ENCODE measurements at regions not wholly inside any gene's neighbourhood (a gene's known extent, or its start where the extent isn't known, plus 50 kb on each side); places are given as distances from the start of the nearest gene placed in this dataset.
A peak's percentile ranks its signal among the peaks of the same experiment; 100 is the strongest.

DNA sequence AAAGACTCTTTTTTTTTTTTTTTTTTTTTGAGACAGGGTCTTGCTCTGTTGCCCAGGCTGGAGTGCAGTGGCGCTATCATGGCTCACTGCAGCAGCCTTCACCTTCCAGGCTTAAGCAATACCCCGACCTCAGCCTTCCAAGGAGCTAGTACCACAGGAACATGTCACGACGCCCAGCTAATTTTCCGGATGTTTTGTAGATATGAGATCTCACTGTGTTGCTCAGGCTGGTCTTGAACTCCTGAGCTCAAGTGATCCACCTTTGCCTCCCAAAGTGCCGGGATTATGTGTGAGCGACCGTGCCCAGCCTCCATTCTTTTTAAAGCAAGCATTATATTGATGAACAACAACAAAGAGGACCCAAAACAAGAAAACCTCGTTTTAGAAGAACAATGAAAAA lies 307.1 kb upstream of the ID2 start:
- 92% methylated on average over 9 of the region's 9 CpGs for WGBS
- no peak for TF ChIP-seq POLR2AphosphoS5 (IDR thresholded peaks at IDR 0.05)
- TF ChIP-seq EP300 (IDR thresholded peaks at IDR 0.05), result no peak
- no peak for TF ChIP-seq CTCF (IDR thresholded peaks at IDR 0.05)
- TF ChIP-seq POLR2A (IDR thresholded peaks at IDR 0.05; ENCODE audit: low read depth), result no peak
- no peaks in the 10 kb centered on the region for H3K36me3 ChIP-seq
- intact Hi-C loops (cut with DNase I), result no loop called here
- peaks cover 0 to 5% (median 0%) of the 10 kb centered on the region in 4 donors for H3K4me1 ChIP-seq
- no peak overlapping the region for H3K27ac ChIP-seq (replicated peaks in 1 of 4)
- DNase-seq (ENCODE audit: extremely low spot score), result peak; percentile 55
- H3K4me3 ChIP-seq, result no peak overlapping the region
- H3K9me3 ChIP-seq, result no peaks in the 10 kb centered on the region
- no peaks in the 10 kb centered on the region for H3K27me3 ChIP-seq

- no peak for TF ChIP-seq POLR2A (IDR thresholded peaks at IDR 0.05; ENCODE audit: low read depth)
- TF ChIP-seq EP300 (IDR thresholded peaks at IDR 0.05), result no peak
- no peak for TF ChIP-seq POLR2AphosphoS5 (IDR thresholded peaks at IDR 0.05)
- TF ChIP-seq CTCF (IDR thresholded peaks at IDR 0.05), result no peak
Observed at GRCh38 chr2:8376603-8377410, 305.0 kb upstream of the ID2 start.

GRCh38 chr2:8378016-8378810 lies 303.6 kb upstream of the ID2 start:
- no peaks in the 10 kb centered on the region for H3K36me3 ChIP-seq
- 87% methylated on average over 9 of the region's 9 CpGs for WGBS
- H3K27ac ChIP-seq (replicated peaks in 1 of 4), result no peak overlapping the region
- DNase-seq (ENCODE audit: extremely low spot score), result peak; percentile 68
- peaks cover 0 to 7% (median 2%) of the 10 kb centered on the region in 4 donors for H3K4me1 ChIP-seq
- intact Hi-C loops (cut with DNase I), result no loop called here
- H3K4me3 ChIP-seq, result no peak overlapping the region
- no peaks in the 10 kb centered on the region for H3K27me3 ChIP-seq
- no peaks in the 10 kb centered on the region for H3K9me3 ChIP-seq
- TF ChIP-seq CTCF (IDR thresholded peaks at IDR 0.05) (no peak), POLR2A (IDR thresholded peaks at IDR 0.05; ENCODE audit: low read depth) (no peak), EP300 (IDR thresholded peaks at IDR 0.05) (no peak), POLR2AphosphoS5 (IDR thresholded peaks at IDR 0.05) (no peak)

More at GRCh38 chr2:8376603-8377410, 305.0 kb upstream of the ID2 start:
- Histone ChIP-seq H3K36me3 (no peaks in the 10 kb centered on the region), H3K27me3 (no peaks in the 10 kb centered on the region), H3K27ac (replicated peaks in 1 of 4) (no peak overlapping the region), H3K4me1 (peaks cover 0 to 7% (median 2%) of the 10 kb centered on the region in 4 donors), H3K4me3 (no peak overlapping the region), H3K9me3 (no peaks in the 10 kb centered on the region)
- DNase-seq (ENCODE audit: extremely low spot score), result peak; percentile 62
- 94% methylated on average over 11 of the region's 11 CpGs for WGBS
- intact Hi-C loops (cut with DNase I), result no loop called here

DNA sequence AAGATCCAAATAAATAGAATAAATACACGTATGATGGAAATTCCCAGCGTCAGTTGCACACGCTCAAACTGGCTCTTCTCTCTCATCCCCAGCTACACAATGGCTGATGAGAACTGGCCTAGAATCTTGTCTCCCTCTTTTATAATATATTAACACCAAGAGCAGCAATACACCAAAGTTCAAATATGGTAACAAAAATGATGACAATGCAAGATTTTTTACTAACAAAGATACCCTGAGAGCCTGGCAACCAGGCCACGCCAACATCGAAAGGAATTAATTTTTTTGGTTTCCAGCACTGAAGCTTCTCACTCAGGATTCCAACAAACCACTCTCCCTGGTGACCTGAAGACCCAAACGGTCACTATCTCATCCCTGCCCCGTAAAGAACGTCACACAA lies 302.7 kb upstream of the ID2 start:
- no peak overlapping the region for H3K4me3 ChIP-seq
- no peak overlapping the region for H3K27ac ChIP-seq (replicated peaks in 1 of 4)
- intact Hi-C loops (cut with DNase I), result no loop called here
- no peaks in the 10 kb centered on the region for H3K9me3 ChIP-seq
- H3K36me3 ChIP-seq, result no peaks in the 10 kb centered on the region
- peaks cover 0 to 7% (median 2%) of the 10 kb centered on the region in 4 donors for H3K4me1 ChIP-seq
- TF ChIP-seq EP300 (IDR thresholded peaks at IDR 0.05) (no peak), POLR2AphosphoS5 (IDR thresholded peaks at IDR 0.05) (no peak), POLR2A (IDR thresholded peaks at IDR 0.05; ENCODE audit: low read depth) (no peak)
- no peaks in the 10 kb centered on the region for H3K27me3 ChIP-seq
- WGBS, result 86% methylated on average over 8 of the region's 8 CpGs
- DNase-seq (ENCODE audit: extremely low spot score), result no peak

GRCh38 chr2:8379549-8379948 lies 302.3 kb upstream of the ID2 start:
- intact Hi-C loops (cut with DNase I), result no loop called here
- WGBS, result 83% methylated on average over 4 of the region's 4 CpGs
- Histone ChIP-seq H3K27me3 (no peaks in the 10 kb centered on the region), H3K27ac (replicated peaks in 1 of 4) (peak overlapping the region in 2 of 4 donors; percentile 28 to 38), H3K4me1 (peaks cover 0 to 7% (median 2%) of the 10 kb centered on the region in 4 donors), H3K36me3 (no peaks in the 10 kb centered on the region), H3K4me3 (no peak overlapping the region), H3K9me3 (no peaks in the 10 kb centered on the region)
- DNase-seq (ENCODE audit: extremely low spot score), result no peak
- TF ChIP-seq CTCF (IDR thresholded peaks at IDR 0.05), result no peak
- TF ChIP-seq POLR2A (IDR thresholded peaks at IDR 0.05; ENCODE audit: low read depth), result no peak
- no peak for TF ChIP-seq POLR2AphosphoS5 (IDR thresholded peaks at IDR 0.05)
- no peak for TF ChIP-seq EP300 (IDR thresholded peaks at IDR 0.05)

All from esophagus muscularis mucosa (tissue), 4 donors.